Memory B cell (primary cell): ENCODE measurements at regions not wholly inside any gene's neighbourhood (a gene's known extent, or its start where the extent isn't known, plus 50 kb on each side); places are given as distances from the start of the nearest gene placed in this dataset.
"Not testable (repeated sequence)": the region's sequence is repeated elsewhere in the genome, so short reads cannot be mapped to it uniquely, and the experiment has no call there.

Source experiments
- ATAC-seq: fragments of 150-1000 bp; cut with Tn5 transposase; 2 replicates; pipeline ENCODE4 v1.10.0; 2021; ENCODE audit warnings: low read depth, mild to moderate bottlenecking, moderate library complexity
- DNase-seq, 2 donors: peaks; one replicate each; pipeline ENCODE4 v3.0.0; 2022; ENCODE audit warnings: low spot score in 2 of 2
- H3K27ac Mint-ChIP-seq: one replicate; pipeline ENCODE4 v1.8.0; 2022; ENCODE audit warnings: mild to moderate bottlenecking, moderate library complexity, mixed read lengths
- H3K27me3 Mint-ChIP-seq: one replicate; pipeline ENCODE4 v1.8.0; 2022; ENCODE audit warnings: mixed read lengths
- H3K36me3 Mint-ChIP-seq: one replicate; pipeline ENCODE4 v1.8.0; 2022; ENCODE audit warnings: mild to moderate bottlenecking, mixed read lengths
- H3K4me1 Mint-ChIP-seq: one replicate; pipeline ENCODE4 v1.8.0; 2022; ENCODE audit warnings: mixed read lengths
- H3K4me3 Mint-ChIP-seq: one replicate; pipeline ENCODE4 v1.8.0; 2022; ENCODE audit warnings: mild to moderate bottlenecking, moderate library complexity, mixed read lengths
- H3K9me3 Mint-ChIP-seq: one replicate; pipeline ENCODE4 v1.8.0; 2022; ENCODE audit warnings: mixed read lengths

DNA sequence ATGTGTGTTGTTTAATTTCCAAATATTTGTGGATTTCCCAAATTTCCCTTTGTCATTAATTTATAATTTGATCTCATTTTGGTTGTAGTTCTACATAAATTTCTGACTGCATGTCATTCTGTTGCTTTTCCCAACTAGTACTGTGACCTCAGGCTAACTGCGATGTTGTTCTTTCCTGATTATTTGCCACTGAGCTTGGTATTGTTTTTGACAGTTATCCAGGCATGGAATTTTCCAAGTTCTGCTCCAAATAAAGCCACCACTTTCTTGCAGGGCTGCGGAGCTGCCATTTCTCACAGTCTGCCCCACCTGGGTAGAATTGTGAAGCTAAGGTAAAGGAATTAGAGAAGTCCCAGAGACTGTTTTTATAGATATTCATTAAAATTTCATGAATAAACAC lies 328.8 kb downstream of the ZNF674 start:
- Mint-ChIP-seq H3K9me3 (no peaks in the 10 kb centered on the region), H3K4me3 (no peak overlapping the region), H3K4me1 (no peaks in the 10 kb centered on the region), H3K36me3 (no peaks in the 10 kb centered on the region), H3K27me3 (no peaks in the 10 kb centered on the region), H3K27ac (no peak overlapping the region)
- no peak for ATAC-seq
- no peak for DNase-seq

DNA sequence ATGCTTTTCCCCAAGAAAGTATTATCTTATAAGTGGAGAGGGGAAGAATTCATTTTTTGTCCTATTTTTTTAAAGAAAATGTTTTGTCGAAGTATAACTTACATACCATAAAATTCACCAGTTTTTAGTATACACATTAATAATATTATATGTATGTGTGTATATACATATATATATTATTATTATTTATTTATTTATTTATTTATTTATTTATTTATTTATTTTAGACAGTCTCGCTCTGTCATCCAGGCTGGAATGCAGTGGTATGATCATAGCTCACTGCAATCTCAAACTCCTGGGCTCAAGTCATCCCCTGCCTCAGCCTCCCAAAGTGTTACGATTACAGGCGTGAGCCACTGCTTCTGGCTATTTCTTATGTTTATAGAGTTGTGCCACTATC lies 334.1 kb downstream of the ZNF674 start:
- Mint-ChIP-seq H3K36me3 (no peaks in the 10 kb centered on the region), H3K4me1 (no peaks in the 10 kb centered on the region), H3K9me3 (no peaks in the 10 kb centered on the region), H3K4me3 (no peak overlapping the region), H3K27ac (no peak overlapping the region), H3K27me3 (peaks cover 3% of the 10 kb centered on the region)
- ATAC-seq (no peak), DNase-seq (no peak)

DNA sequence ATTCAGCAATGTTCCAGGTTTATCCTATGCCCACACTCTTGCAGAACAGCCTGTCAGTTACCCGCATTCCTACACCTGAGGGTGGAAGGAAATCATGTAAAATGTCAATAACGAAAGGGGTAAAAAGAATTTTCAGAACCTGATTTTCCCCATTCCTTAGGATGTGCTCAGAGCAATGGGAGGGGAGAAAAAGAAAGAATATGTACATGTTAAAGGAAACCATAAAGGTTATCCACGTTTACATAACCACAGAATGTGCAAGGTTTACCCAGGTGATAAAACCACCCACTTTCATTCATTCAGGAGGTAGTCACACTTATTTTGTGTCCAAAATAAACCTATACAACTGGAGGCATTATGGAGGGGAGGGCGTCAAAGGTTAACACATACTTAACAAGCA lies 335.5 kb downstream of the ZNF674 start:
- H3K27ac Mint-ChIP-seq, result no peak overlapping the region
- peaks cover 3% of the 10 kb centered on the region for H3K27me3 Mint-ChIP-seq
- no peak overlapping the region for H3K4me3 Mint-ChIP-seq
- peaks cover under 1% of the 10 kb centered on the region for H3K9me3 Mint-ChIP-seq
- ATAC-seq (no peak), DNase-seq (no peak)
- H3K36me3 Mint-ChIP-seq, result no peaks in the 10 kb centered on the region
- H3K4me1 Mint-ChIP-seq, result no peaks in the 10 kb centered on the region

DNA sequence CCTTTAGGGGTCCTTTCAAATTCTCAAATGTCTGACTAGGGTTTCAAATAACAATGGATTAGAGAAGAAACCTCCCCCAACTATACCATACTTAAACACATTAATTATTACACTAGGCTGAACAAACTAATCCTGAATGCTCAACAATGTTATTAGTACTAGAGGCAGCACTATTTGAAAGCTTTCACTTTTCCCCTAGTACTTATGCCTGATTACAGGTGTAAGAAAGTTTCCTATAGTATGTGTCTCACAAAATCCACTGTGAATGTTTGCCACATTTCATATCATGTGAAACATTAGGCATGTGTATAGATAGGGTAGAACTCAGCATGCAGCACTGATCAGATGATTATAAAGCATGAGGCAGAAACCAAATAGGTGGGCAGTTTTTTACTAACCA lies 336.2 kb downstream of the ZNF674 start:
- H3K4me3 Mint-ChIP-seq, result no peak overlapping the region
- no peak for DNase-seq
- H3K4me1 Mint-ChIP-seq, result no peaks in the 10 kb centered on the region
- peaks cover 3% of the 10 kb centered on the region for H3K27me3 Mint-ChIP-seq
- no peak for ATAC-seq
- H3K9me3 Mint-ChIP-seq, result peaks cover 1% of the 10 kb centered on the region
- no peaks in the 10 kb centered on the region for H3K36me3 Mint-ChIP-seq
- H3K27ac Mint-ChIP-seq, result no peak overlapping the region

DNA sequence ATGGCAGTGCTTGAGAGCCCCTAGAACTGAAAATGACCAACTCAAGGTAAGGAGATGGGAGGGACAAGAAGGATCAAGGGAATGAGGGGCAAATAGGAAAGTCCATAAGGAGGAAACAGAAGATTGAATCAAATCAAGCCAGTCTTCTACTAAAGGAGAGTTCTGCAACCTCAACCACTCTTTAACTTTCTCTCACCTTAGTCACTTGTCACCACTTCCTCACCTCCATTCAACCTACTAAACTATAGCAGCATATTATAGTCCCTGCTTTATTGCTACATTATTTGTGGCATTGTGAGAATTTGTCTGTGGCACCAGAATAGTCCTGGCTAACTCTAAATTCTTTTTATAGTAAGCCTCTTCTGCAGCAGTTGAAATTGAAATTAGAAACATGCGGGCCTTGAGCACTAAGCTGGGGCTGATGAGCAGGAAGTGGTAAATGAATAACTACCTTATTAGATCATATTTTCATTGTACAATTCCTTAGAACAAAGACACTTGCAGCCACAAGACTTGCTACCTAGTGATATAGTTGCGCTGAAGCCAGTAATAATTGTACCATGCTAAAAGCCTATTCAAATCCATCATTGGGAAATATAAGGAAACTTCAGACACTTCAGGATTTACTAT lies 336.9 kb downstream of the ZNF674 start:
- H3K27ac Mint-ChIP-seq, result no peak overlapping the region
- H3K9me3 Mint-ChIP-seq, result peaks cover 1% of the 10 kb centered on the region
- H3K27me3 Mint-ChIP-seq, result peaks cover 3% of the 10 kb centered on the region
- no peaks in the 10 kb centered on the region for H3K4me1 Mint-ChIP-seq
- no peaks in the 10 kb centered on the region for H3K36me3 Mint-ChIP-seq
- DNase-seq, result no peak
- no peak overlapping the region for H3K4me3 Mint-ChIP-seq
- no peak for ATAC-seq

DNA sequence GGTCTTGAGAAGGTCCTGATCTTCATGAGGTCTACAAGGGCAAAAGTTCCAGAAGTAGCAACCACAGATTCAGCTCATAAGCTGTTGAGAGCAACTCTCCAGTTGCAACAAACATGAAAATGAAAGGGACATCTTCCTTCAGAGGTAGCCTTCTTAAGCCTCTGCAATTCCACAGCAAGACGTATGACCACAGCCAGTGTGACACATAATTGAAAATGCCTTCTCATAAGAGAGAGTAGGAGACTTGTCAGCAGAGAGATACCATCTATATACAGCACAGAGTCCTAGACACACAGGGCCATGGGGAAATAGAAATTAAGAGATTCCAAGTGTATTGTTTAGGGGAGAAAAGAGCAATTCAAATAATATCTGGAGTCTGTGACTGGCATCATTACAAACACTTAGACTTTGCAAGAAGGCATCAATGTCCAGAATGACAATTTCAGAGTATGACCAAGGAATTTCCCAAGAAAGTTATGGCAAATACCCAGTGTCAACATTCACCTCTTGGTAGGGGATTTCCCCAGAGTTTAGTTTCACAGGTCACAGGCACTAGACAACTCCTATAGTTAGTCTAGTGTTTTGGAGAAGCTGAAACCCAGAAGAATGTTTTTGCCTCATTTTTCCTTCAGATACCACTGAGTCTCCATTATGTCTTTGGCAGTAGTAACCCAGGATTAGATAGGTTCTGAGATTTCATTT lies 340.3 kb downstream of the ZNF674 start:
- no peaks in the 10 kb centered on the region for H3K36me3 Mint-ChIP-seq
- H3K4me3 Mint-ChIP-seq, result no peak overlapping the region
- peaks cover 3% of the 10 kb centered on the region for H3K27me3 Mint-ChIP-seq
- H3K27ac Mint-ChIP-seq, result no peak overlapping the region
- H3K4me1 Mint-ChIP-seq, result no peaks in the 10 kb centered on the region
- peaks cover 1% of the 10 kb centered on the region for H3K9me3 Mint-ChIP-seq
- no peak for ATAC-seq
- DNase-seq, result no peak

DNA sequence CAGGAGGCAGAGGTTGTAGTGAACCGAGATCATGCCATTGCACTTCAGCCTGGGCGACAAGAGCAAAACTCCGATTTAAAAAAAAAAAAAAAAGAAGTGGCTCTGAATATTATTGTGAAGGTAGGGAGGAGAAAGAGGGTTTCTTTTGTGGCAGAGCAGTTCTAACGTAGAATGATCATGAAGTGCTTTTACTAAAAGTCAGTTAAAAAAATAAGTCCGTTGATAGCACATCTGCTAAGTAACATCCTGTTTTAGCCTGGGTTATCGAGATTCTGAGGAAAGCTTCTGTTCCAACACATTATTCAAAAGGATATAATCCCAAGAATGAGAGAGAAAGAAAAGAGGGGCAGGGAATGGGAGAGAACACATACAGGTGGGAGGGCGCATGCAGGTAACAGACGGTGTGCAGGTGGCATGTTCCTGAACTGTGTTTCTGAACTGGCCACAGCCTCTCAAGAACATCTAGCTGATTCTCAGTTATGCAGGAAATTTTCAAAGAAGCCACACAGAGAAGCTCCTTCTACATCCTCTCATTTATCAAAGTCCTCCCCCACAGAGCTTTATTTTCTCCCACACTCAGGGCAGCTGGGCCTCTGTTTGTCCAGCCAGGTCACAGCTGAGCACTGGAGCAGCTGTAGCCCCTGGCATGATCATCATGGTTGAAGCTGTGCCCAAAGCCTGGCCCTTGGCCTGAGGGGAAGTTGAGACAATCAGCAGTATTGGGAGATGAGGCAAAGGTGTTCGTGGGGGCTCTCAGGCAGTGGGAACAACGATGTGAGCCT lies 342.3 kb downstream of the ZNF674 start:
- H3K4me1 Mint-ChIP-seq, result no peaks in the 10 kb centered on the region
- ATAC-seq (no peak), DNase-seq (no peak)
- H3K27me3 Mint-ChIP-seq, result peaks cover 3% of the 10 kb centered on the region
- H3K4me3 Mint-ChIP-seq, result no peak overlapping the region
- H3K9me3 Mint-ChIP-seq, result peaks cover 1% of the 10 kb centered on the region
- no peak overlapping the region for H3K27ac Mint-ChIP-seq
- H3K36me3 Mint-ChIP-seq, result no peaks in the 10 kb centered on the region

DNA sequence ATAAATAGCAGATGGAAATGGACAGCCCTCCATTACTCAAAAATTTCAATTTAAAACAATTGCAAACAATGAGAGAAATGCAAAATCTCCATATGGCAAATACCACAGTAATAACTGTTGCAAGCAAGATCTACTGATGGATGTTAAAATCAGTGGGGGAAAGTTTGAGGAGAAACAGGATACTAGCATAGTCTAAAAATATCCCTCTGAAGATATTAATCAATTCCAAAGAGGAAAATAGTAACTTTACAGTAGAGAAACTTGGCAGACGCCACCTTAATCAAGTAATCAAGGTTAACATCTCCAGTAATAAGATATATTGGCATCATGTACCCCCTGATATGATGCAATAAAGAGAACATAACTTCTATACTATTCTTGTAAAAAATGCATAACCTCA lies 344.8 kb downstream of the ZNF674 start:
- peaks cover 2% of the 10 kb centered on the region for H3K27me3 Mint-ChIP-seq
- H3K4me3 Mint-ChIP-seq, result no peak overlapping the region
- H3K9me3 Mint-ChIP-seq, result peaks cover 1% of the 10 kb centered on the region
- no peak for ATAC-seq
- H3K4me1 Mint-ChIP-seq, result no peaks in the 10 kb centered on the region
- H3K36me3 Mint-ChIP-seq, result no peaks in the 10 kb centered on the region
- H3K27ac Mint-ChIP-seq, result no peak overlapping the region
- DNase-seq, result no peak

DNA sequence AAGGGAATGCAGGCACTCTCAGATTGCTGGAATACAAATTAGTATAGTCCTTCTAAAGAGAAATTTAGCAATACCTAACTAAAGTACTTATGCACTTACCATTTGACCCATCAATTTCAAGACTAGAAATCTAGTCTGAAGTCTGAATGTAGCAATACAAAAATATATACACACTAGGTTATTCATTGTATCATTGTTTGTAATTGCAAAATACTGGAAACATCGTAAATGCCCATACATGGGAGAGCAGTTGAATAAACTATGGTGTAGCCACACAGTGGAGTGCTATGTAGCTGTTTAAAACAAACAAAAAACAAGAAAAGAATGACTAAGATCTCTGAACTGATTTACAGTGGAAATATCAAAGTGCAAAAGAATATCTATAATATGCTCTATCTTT lies 346.4 kb downstream of the ZNF674 start:
- peaks cover 4% of the 10 kb centered on the region for H3K9me3 Mint-ChIP-seq
- ATAC-seq (no peak), DNase-seq (no peak)

DNA sequence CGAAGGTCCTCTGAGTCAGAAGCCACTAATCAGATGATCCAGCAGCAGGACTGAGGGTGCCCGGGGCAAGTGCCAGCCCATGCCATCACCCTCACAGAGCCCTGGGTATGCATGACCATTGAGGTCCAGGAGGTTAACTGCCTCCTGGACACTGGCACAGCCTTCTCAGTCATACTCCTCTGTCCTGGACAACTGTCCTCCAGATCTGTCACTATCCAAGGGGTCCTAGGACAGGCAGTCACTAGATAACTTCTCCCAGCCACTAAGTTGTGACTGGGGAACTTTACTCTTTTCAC lies 358.5 kb downstream of the ZNF674 start:
- not testable (repeated sequence) for H3K4me3 Mint-ChIP-seq, DNase-seq, H3K36me3 Mint-ChIP-seq, H3K4me1 Mint-ChIP-seq, H3K9me3 Mint-ChIP-seq, ATAC-seq, H3K27ac Mint-ChIP-seq
- peaks cover 12% of the 10 kb centered on the region for H3K27me3 Mint-ChIP-seq

More for the DNA sequence above, 346.4 kb downstream of the ZNF674 start:
- Mint-ChIP-seq H3K27ac (no peak overlapping the region), H3K27me3 (peaks cover 5% of the 10 kb centered on the region), H3K4me3 (no peak overlapping the region), H3K36me3 (peaks cover 2% of the 10 kb centered on the region), H3K4me1 (no peaks in the 10 kb centered on the region)

DNA sequence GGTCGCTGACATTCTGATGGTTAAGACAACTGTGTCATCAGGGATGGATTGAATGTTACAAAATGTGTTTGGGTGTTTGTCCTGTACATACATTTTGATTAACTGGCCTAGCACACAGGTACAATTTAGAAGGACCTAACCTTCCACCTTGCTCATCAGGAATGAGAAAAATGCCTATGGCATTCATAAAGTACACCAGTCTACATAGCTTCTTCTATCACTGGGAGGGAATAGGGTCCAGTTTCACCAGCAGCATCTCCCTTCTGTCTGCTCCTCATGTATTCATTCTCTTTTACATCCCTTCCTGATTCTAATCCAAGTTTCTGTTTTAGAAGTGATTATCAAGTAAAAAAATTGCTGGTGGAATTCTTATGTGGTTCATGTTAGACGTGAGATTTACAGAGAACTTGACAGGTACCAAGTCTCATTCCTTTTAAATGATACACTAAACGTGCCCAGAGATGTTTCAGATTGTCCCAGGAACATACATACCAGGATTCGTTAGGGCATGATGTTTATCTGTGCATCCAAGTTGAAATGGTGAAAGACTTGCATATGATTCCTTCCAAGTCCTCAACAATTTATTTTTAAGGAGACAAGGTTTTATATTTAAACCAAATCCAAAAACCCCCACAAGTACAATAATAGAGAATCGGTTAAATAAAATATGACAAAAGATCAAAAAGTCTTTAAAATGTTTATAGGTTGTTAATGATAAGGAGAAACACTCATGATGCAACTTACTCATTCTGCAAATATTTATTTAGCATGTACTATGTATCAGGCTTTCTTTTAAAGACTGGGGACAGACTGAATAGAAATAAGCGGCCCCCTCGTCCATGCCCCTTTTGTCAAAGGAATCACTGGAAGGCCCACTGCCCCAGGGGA lies 359.1 kb downstream of the ZNF674 start:
- H3K4me3 Mint-ChIP-seq, result no peak overlapping the region
- no peak for ATAC-seq
- H3K36me3 Mint-ChIP-seq, result no peaks in the 10 kb centered on the region
- no peaks in the 10 kb centered on the region for H3K9me3 Mint-ChIP-seq
- H3K27me3 Mint-ChIP-seq, result peaks cover 11% of the 10 kb centered on the region
- no peaks in the 10 kb centered on the region for H3K4me1 Mint-ChIP-seq
- no peak overlapping the region for H3K27ac Mint-ChIP-seq
- DNase-seq, result no peak

DNA sequence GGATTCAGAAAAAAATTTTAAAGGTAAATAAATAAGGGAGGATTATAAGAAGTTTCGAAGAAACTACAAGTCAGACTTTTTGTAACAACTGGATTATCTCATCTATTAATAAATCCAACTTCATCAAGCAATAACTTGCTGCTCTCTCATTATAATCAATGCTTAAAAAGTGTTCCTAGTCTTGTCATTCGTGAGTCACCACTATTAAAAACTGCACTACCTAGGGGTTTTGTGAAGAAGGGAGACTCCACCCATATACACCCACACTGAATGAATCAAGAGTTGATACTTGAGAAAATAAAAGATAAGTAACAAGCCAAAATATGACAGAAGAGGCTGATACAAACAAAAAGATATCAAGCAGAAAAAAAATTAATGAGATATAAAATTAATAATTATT lies 360.5 kb downstream of the ZNF674 start:
- H3K9me3 Mint-ChIP-seq, result no peaks in the 10 kb centered on the region
- H3K36me3 Mint-ChIP-seq, result no peaks in the 10 kb centered on the region
- no peak overlapping the region for H3K27ac Mint-ChIP-seq
- DNase-seq (no peak), ATAC-seq (no peak)
- no peak overlapping the region for H3K4me3 Mint-ChIP-seq
- no peaks in the 10 kb centered on the region for H3K4me1 Mint-ChIP-seq
- H3K27me3 Mint-ChIP-seq, result peaks cover 7% of the 10 kb centered on the region

DNA sequence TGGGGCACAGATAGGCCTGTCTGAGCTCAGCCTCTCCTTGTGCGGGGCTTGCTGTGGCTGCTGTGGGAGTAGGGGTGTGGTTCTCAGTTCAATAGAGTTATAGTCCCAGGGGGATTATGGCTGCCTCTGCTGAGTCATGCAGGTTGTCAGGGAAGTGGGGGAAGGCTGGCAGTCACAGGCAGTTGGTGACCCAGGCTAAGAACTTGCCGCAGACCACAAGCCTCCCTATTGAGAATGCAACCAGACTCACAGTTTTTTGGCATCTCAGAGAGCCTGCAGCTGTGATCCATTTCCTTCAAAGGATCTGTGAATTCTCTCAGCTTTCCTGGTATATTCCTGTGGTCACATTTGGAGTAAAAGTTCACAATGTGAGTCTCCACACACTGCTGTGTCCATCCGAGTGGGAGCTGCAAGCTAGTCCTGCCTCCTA lies 364.9 kb downstream of the ZNF674 start:
- H3K9me3 Mint-ChIP-seq, result peaks cover 3% of the 10 kb centered on the region
- no peaks in the 10 kb centered on the region for H3K4me1 Mint-ChIP-seq
- ATAC-seq (no peak), DNase-seq (no peak)
- H3K4me3 Mint-ChIP-seq, result no peak overlapping the region
- H3K27me3 Mint-ChIP-seq, result no peaks in the 10 kb centered on the region
- H3K36me3 Mint-ChIP-seq, result no peaks in the 10 kb centered on the region
- H3K27ac Mint-ChIP-seq, result no peak overlapping the region

DNA sequence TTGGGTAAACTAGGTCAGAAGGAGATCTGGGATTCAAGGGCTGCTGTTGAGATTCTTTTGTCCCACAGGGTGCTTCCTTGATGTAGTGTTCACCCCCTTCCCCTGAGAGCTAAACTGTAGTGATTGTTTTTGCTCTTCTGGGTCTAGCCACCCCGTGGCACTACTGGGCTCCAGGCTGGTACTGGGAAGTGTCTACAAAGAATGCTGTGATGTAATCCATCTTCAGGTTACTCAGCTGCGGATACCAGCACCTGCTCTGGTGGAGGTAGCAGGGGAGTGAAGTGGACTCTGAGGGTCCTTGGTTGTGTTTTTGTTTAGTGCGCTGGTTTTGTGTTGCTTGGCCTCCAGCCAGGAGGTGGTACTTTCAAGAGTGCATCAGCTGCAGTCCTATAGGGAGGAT lies 365.5 kb downstream of the ZNF674 start:
- Mint-ChIP-seq H3K27ac (no peak overlapping the region), H3K4me3 (no peak overlapping the region), H3K4me1 (no peaks in the 10 kb centered on the region), H3K9me3 (peaks cover 3% of the 10 kb centered on the region), H3K36me3 (no peaks in the 10 kb centered on the region), H3K27me3 (no peaks in the 10 kb centered on the region)
- DNase-seq (no peak), ATAC-seq (no peak)
